A673 (cell line): ENCODE measurements at regions not wholly inside any gene's neighbourhood (a gene's known extent, or its start where the extent isn't known, plus 50 kb on each side); places are given as distances from the start of the nearest gene placed in this dataset.

ENCODE experiments used
- CTCF ChIP-seq: fragments of 300-800, 200-600 bp; sonication (generic); conservative IDR thresholded peaks from 2 replicates; pipeline ENCODE4 v1.5.1; 2017; ENCODE audit warnings: low read depth, mild to moderate bottlenecking, antibody characterized with exemption, low read length, moderate library complexity, mixed read lengths
- EZH2 ChIP-seq: fragments of 200-600 bp; sonication (generic); IDR thresholded peaks from 2 replicates; pipeline ENCODE4 v1.6.1; 2017; ENCODE audit warnings: borderline replicate concordance, low read depth, mild to moderate bottlenecking, mixed read lengths, antibody characterized with exemption, low read length; ENCODE audit not compliant: poor library complexity, severe bottlenecking

- TF ChIP-seq CTCF (no peak), EZH2 (no peak)
These were observed 121.5 kb downstream of the CHST1 start for GRCh38 chr11:45543808-45544422.
